ENCODE measurements at regions not wholly inside any gene's neighbourhood (a gene's known extent, or its start where the extent isn't known, plus 50 kb on each side); places are given as distances from the start of the nearest gene placed in this dataset.

- H3K27me3 ChIP-seq (ENCODE audit: control insufficient read depth in 2 of 2, insufficient read depth in 2 of 2, low read length in 2 of 2): no peaks in the 10 kb centered on the region
- no peaks in the 10 kb centered on the region for H4K20me1 ChIP-seq (replicated peaks; ENCODE audit: control insufficient read depth, extremely low read depth, insufficient read depth, low read length)
- H3K36me3 ChIP-seq (ENCODE audit: control insufficient read depth in 2 of 2, extremely low read depth in 1 of 2, insufficient read depth in 2 of 2, low read length in 2 of 2): no peaks in the 10 kb centered on the region
- no peak overlapping the region for H3K4me3 ChIP-seq (replicated peaks in 1 of 3; ENCODE audit: insufficient read depth in 1 of 3, low read depth in 1 of 3, low read length in 3 of 3)
- no TSS peak for BruUV-seq (replicated peaks)
- POLR2A ChIA-PET: no interaction called here
- no peaks in the 10 kb centered on the region for H3K9me3 ChIP-seq (replicated peaks; ENCODE audit: control insufficient read depth, insufficient read depth, low read length)
- H2AFZ ChIP-seq (ENCODE audit: low read depth, low read length): peak overlapping the region; percentile 20
- intact Hi-C loops (cut with micrococcal nuclease): no loop called here
- TF ChIP-seq JUN (IDR thresholded peaks at IDR 0.05; ENCODE audit: borderline replicate concordance, insufficient read depth, insufficient read length, low read depth): no peak
- TF ChIP-seq EZH2 (IDR thresholded peaks at IDR 0.05; ENCODE audit: borderline replicate concordance, low read depth, low read length, severe bottlenecking): no peak
- no peak for TF ChIP-seq MYC (IDR thresholded peaks at IDR 0.05; ENCODE audit: low read depth, low read length)
- TF ChIP-seq MAX (IDR thresholded peaks at IDR 0.05; ENCODE audit: insufficient read depth, insufficient read length): no peak
- no peak for TF ChIP-seq CTCF (IDR thresholded peaks at IDR 0.05; ENCODE audit: extremely low read depth in 1 of 2, insufficient read depth in 1 of 2, low read depth in 1 of 2, low read length in 2 of 2)
- no peak for TF ChIP-seq FOS (IDR thresholded peaks at IDR 0.05; ENCODE audit: borderline replicate concordance, insufficient read depth, low read length)
- no peak for TF ChIP-seq POLR2A (IDR thresholded peaks at IDR 0.05; ENCODE audit: low read depth, low read length)
- TF ChIP-seq POLR2AphosphoS5 (IDR thresholded peaks at IDR 0.05; ENCODE audit: insufficient read depth, low read depth, low read length): no peak
- no peak for TF ChIP-seq GATA2 (IDR thresholded peaks at IDR 0.05; ENCODE audit: insufficient read depth, insufficient read length, low read depth, low read length)
- CTCF ChIA-PET: no interaction called here
- H3K9ac ChIP-seq (replicated peaks; ENCODE audit: extremely low read depth, insufficient read depth, low read length): no peak overlapping the region
- no peak overlapping the region for H3K4me2 ChIP-seq (ENCODE audit: insufficient read depth, low read length)
- FAIRE-seq: no peak
- dilution Hi-C loops (cut with MboI; ENCODE audit: extremely low pct_ligation_motif_present, low sequenced_read_pairs): no loop called here
- no peaks in the 10 kb centered on the region for H3K4me1 ChIP-seq (ENCODE audit: control insufficient read depth, extremely low read depth, insufficient read depth, low read length)
- DNase-seq (ENCODE audit: low read depth, low spot score): no peak
- H3K27ac ChIP-seq (ENCODE audit: insufficient read depth, low read depth, low read length): no peak overlapping the region
- no peaks in the 10 kb centered on the region for H3K9me1 ChIP-seq (replicated peaks; ENCODE audit: control insufficient read depth, extremely low read depth, insufficient read depth, low read length)
- H3K79me2 ChIP-seq (ENCODE audit: control insufficient read depth, insufficient read depth, low read length): no peaks in the 10 kb centered on the region
Measured at GRCh38 chr13:56586976-56587375, 553.7 kb upstream of the PRR20A start.
